ENCODE measurements at regions not wholly inside any gene's neighbourhood (a gene's known extent, or its start where the extent isn't known, plus 50 kb on each side); places are given as distances from the start of the nearest gene placed in this dataset.

DNA sequence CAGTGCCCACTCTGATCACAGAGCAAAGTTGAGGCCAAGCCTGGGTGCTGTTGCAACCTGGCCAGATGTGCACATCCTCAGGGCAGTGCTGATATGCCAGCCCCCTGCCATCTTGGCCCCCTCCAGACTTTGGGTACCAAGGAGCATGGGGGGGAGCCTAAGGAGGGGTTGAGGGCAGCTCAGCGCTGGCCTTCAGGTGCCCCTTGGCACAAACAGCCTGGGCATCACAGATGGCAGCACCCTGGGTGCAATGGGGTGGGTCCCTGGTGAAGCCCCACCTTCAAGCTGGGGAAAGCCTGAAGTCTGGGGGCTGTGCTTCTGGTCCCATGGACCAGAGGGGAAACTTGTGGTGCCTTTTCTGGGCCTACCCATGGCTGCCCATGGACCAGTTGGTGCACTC, 163.0 kb downstream of the FAM47A start:
- TF ChIP-seq YY1 (IDR thresholded peaks at IDR 0.05; ENCODE audit: insufficient read depth, insufficient read length) (no peak), ZNF274 (IDR thresholded peaks at IDR 0.05; ENCODE audit: low read depth, low read length) (no peak)
